Immature natural killer cell (primary cell): ENCODE measurements at regions not wholly inside any gene's neighbourhood (a gene's known extent, or its start where the extent isn't known, plus 50 kb on each side); places are given as distances from the start of the nearest gene placed in this dataset.

Source experiments
- DNase-seq, 3 donors: peaks; one replicate each; pipeline ENCODE4 v3.0.0; 2022; ENCODE audit warnings: mixed read lengths in 1 of 3
- H3K27ac Mint-ChIP-seq, 6 donors: one replicate each; pipeline ENCODE4 v1.8.0; 2020; ENCODE audit warnings: mixed read lengths in 6 of 6, mild to moderate bottlenecking in 5 of 6, inconsistent platforms in 4 of 6, moderate library complexity in 3 of 6
- H3K27me3 Mint-ChIP-seq, 3 donors: one replicate each; pipeline ENCODE4 v1.8.0; 2020 to 2021; ENCODE audit warnings: low read depth in 3 of 3, mild to moderate bottlenecking in 3 of 3, mixed read lengths in 3 of 3, moderate library complexity in 3 of 3, inconsistent platforms in 1 of 3
- H3K36me3 Mint-ChIP-seq, 3 donors: one replicate each; pipeline ENCODE4 v1.8.0; 2020; ENCODE audit warnings: mixed read lengths in 3 of 3, inconsistent platforms in 2 of 3, mild to moderate bottlenecking in 2 of 3
- H3K4me1 Mint-ChIP-seq, 2 donors: one replicate each; pipeline ENCODE4 v1.8.0; 2020; ENCODE audit warnings: inconsistent platforms in 2 of 2, mild to moderate bottlenecking in 2 of 2, mixed read lengths in 2 of 2, moderate library complexity in 1 of 2
- H3K4me3 Mint-ChIP-seq, 5 donors: one replicate each; pipeline ENCODE4 v1.8.0; 2020; ENCODE audit warnings: mild to moderate bottlenecking in 5 of 5, mixed read lengths in 5 of 5, inconsistent platforms in 3 of 5, moderate library complexity in 3 of 5
- H3K9me3 Mint-ChIP-seq, 6 donors: one replicate each; pipeline ENCODE4 v1.8.0; 2020; ENCODE audit warnings: mild to moderate bottlenecking in 6 of 6, mixed read lengths in 6 of 6, inconsistent platforms in 4 of 6, moderate library complexity in 3 of 6

GRCh38 chr9:86846656-86847055, 100.7 kb downstream of the GAS1 start:
- Mint-ChIP-seq H3K9me3 (peaks cover 0 to 2% (median 0%) of the 10 kb centered on the region in 6 donors), H3K36me3 (no peaks in the 10 kb centered on the region), H3K4me3 (no peak overlapping the region), H3K27ac (no peak overlapping the region), H3K4me1 (no peaks in the 10 kb centered on the region), H3K27me3 (peaks cover 0 to 15% (median 4%) of the 10 kb centered on the region in 3 donors)
- DNase-seq, result no peak

GRCh38 chr9:86843206-86843605, 104.1 kb downstream of the GAS1 start:
- no peak for DNase-seq
- no peaks in the 10 kb centered on the region for H3K36me3 Mint-ChIP-seq
- no peak overlapping the region for H3K27ac Mint-ChIP-seq
- peaks cover 0 to 2% (median 0%) of the 10 kb centered on the region in 6 donors for H3K9me3 Mint-ChIP-seq
- H3K27me3 Mint-ChIP-seq, result peaks cover 0 to 4% (median 2%) of the 10 kb centered on the region in 3 donors
- no peak overlapping the region for H3K4me3 Mint-ChIP-seq
- no peaks in the 10 kb centered on the region for H3K4me1 Mint-ChIP-seq

GRCh38 chr9:86842573-86842972, 104.7 kb downstream of the GAS1 start:
- Mint-ChIP-seq H3K4me3 (no peak overlapping the region), H3K36me3 (no peaks in the 10 kb centered on the region), H3K27ac (no peak overlapping the region), H3K9me3 (peaks cover 0 to 2% (median 0%) of the 10 kb centered on the region in 6 donors), H3K27me3 (peaks cover 0 to 4% (median 2%) of the 10 kb centered on the region in 3 donors), H3K4me1 (no peaks in the 10 kb centered on the region)
- DNase-seq, result no peak

GRCh38 chr9:86839522-86839921, 107.8 kb downstream of the GAS1 start:
- no peak for DNase-seq
- Mint-ChIP-seq H3K9me3 (no peaks in the 10 kb centered on the region), H3K27me3 (peaks cover 2 to 6% (median 3%) of the 10 kb centered on the region in 3 donors), H3K4me3 (no peak overlapping the region), H3K4me1 (no peaks in the 10 kb centered on the region), H3K27ac (no peak overlapping the region), H3K36me3 (no peaks in the 10 kb centered on the region)

- no peak overlapping the region for H3K27ac Mint-ChIP-seq
- no peak overlapping the region for H3K4me3 Mint-ChIP-seq
- H3K9me3 Mint-ChIP-seq, result no peaks in the 10 kb centered on the region
- DNase-seq, result no peak
- peaks cover 3 to 6% (median 5%) of the 10 kb centered on the region in 3 donors for H3K27me3 Mint-ChIP-seq
- no peaks in the 10 kb centered on the region for H3K4me1 Mint-ChIP-seq
- no peaks in the 10 kb centered on the region for H3K36me3 Mint-ChIP-seq
Measured at GRCh38 chr9:86838519-86839497, 108.5 kb downstream of the GAS1 start.

- Mint-ChIP-seq H3K27ac (no peak overlapping the region), H3K36me3 (no peaks in the 10 kb centered on the region), H3K4me1 (no peaks in the 10 kb centered on the region), H3K9me3 (no peaks in the 10 kb centered on the region), H3K27me3 (peaks cover 3 to 6% (median 6%) of the 10 kb centered on the region in 3 donors), H3K4me3 (no peak overlapping the region)
- no peak for DNase-seq
Measured at GRCh38 chr9:86837345-86837744, 110.0 kb downstream of the GAS1 start.

- peaks cover 3 to 6% (median 6%) of the 10 kb centered on the region in 3 donors for H3K27me3 Mint-ChIP-seq
- H3K36me3 Mint-ChIP-seq, result no peaks in the 10 kb centered on the region
- H3K4me3 Mint-ChIP-seq, result no peak overlapping the region
- no peaks in the 10 kb centered on the region for H3K4me1 Mint-ChIP-seq
- no peak overlapping the region for H3K27ac Mint-ChIP-seq
- no peaks in the 10 kb centered on the region for H3K9me3 Mint-ChIP-seq
- no peak for DNase-seq
Measured at GRCh38 chr9:86836797-86837196, 110.5 kb downstream of the GAS1 start.

GRCh38 chr9:86836266-86836665, 111.0 kb downstream of the GAS1 start:
- Mint-ChIP-seq H3K36me3 (no peaks in the 10 kb centered on the region), H3K9me3 (no peaks in the 10 kb centered on the region), H3K4me1 (no peaks in the 10 kb centered on the region), H3K27ac (no peak overlapping the region), H3K4me3 (no peak overlapping the region), H3K27me3 (peaks cover 2 to 6% (median 5%) of the 10 kb centered on the region in 3 donors)
- no peak for DNase-seq

GRCh38 chr9:86830356-86830755, 117.0 kb downstream of the GAS1 start:
- Mint-ChIP-seq H3K4me3 (no peak overlapping the region), H3K4me1 (no peaks in the 10 kb centered on the region), H3K9me3 (no peaks in the 10 kb centered on the region), H3K36me3 (no peaks in the 10 kb centered on the region), H3K27me3 (peaks cover 2 to 8% (median 4%) of the 10 kb centered on the region in 3 donors), H3K27ac (no peak overlapping the region)
- DNase-seq, result no peak

- Mint-ChIP-seq H3K4me3 (no peak overlapping the region), H3K36me3 (no peaks in the 10 kb centered on the region), H3K4me1 (no peaks in the 10 kb centered on the region), H3K27ac (no peak overlapping the region), H3K27me3 (peaks cover 2 to 5% (median 4%) of the 10 kb centered on the region in 3 donors), H3K9me3 (no peaks in the 10 kb centered on the region)
- DNase-seq, result no peak
Measured at GRCh38 chr9:86829496-86830046, 117.7 kb downstream of the GAS1 start.

GRCh38 chr9:86828631-86829030, 118.7 kb downstream of the GAS1 start:
- DNase-seq, result no peak
- H3K4me1 Mint-ChIP-seq, result no peaks in the 10 kb centered on the region
- no peaks in the 10 kb centered on the region for H3K36me3 Mint-ChIP-seq
- no peak overlapping the region for H3K27ac Mint-ChIP-seq
- H3K4me3 Mint-ChIP-seq, result no peak overlapping the region
- H3K27me3 Mint-ChIP-seq, result peaks cover 0 to 5% (median 2%) of the 10 kb centered on the region in 3 donors
- H3K9me3 Mint-ChIP-seq, result no peaks in the 10 kb centered on the region

GRCh38 chr9:86827893-86828292, 119.4 kb downstream of the GAS1 start:
- H3K27me3 Mint-ChIP-seq, result peaks cover 0 to 5% (median 2%) of the 10 kb centered on the region in 3 donors
- no peak overlapping the region for H3K27ac Mint-ChIP-seq
- no peaks in the 10 kb centered on the region for H3K4me1 Mint-ChIP-seq
- no peaks in the 10 kb centered on the region for H3K9me3 Mint-ChIP-seq
- DNase-seq, result no peak
- no peak overlapping the region for H3K4me3 Mint-ChIP-seq
- no peaks in the 10 kb centered on the region for H3K36me3 Mint-ChIP-seq

- H3K9me3 Mint-ChIP-seq, result no peaks in the 10 kb centered on the region
- peaks cover 0 to 6% (median 2%) of the 10 kb centered on the region in 3 donors for H3K27me3 Mint-ChIP-seq
- H3K4me3 Mint-ChIP-seq, result no peak overlapping the region
- H3K27ac Mint-ChIP-seq, result no peak overlapping the region
- no peaks in the 10 kb centered on the region for H3K36me3 Mint-ChIP-seq
- no peaks in the 10 kb centered on the region for H3K4me1 Mint-ChIP-seq
- DNase-seq, result no peak
Measured at GRCh38 chr9:86825299-86825698, 122.0 kb downstream of the GAS1 start.

- DNase-seq, result no peak
- no peak overlapping the region for H3K4me3 Mint-ChIP-seq
- peaks cover 0 to 7% (median 2%) of the 10 kb centered on the region in 3 donors for H3K27me3 Mint-ChIP-seq
- H3K4me1 Mint-ChIP-seq, result no peaks in the 10 kb centered on the region
- no peaks in the 10 kb centered on the region for H3K36me3 Mint-ChIP-seq
- H3K27ac Mint-ChIP-seq, result no peak overlapping the region
- H3K9me3 Mint-ChIP-seq, result no peaks in the 10 kb centered on the region
Measured at GRCh38 chr9:86822006-86822801, 125.1 kb downstream of the GAS1 start.
